ENCODE measurements at regions not wholly inside any gene's neighbourhood (a gene's known extent, or its start where the extent isn't known, plus 50 kb on each side); places are given as distances from the start of the nearest gene placed in this dataset.

DNA sequence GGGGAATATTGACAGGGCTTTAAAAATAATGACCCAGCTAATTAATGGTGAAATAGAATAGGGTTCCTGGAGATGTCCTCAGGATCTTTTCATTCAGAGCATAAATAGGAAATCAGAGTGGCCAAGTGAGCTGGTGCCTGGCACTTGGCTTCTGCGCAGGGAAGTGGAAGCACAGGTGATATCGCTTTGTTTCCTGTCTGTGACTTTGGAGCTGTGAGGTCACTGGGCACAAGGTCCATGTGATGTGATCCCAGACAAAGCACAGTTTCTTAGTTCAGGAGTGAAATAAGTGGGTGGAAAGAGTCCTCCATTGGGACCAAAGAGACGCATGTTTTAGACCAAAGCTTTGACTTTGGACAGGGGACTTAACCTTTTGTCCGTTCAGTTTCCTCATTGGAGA, 338.3 kb downstream of the CYRIA start:
- H3K56ac ChIP-seq (replicated peaks; ENCODE audit: insufficient read length, low read depth, low read length), result no peak overlapping the region
- H3K23ac ChIP-seq (ENCODE audit: insufficient read length), result no peak overlapping the region
- H3K9ac ChIP-seq (replicated peaks in 1 of 4; ENCODE audit: extremely low read depth in 1 of 4, low read depth in 3 of 4, low read length in 3 of 4), result no peak overlapping the region
- H2BK20ac ChIP-seq (ENCODE audit: low read length), result no peak overlapping the region
- no peak overlapping the region for H3K27ac ChIP-seq (ENCODE audit: low read depth, low read length)
- no peak overlapping the region for H3K4me2 ChIP-seq (ENCODE audit: insufficient read depth in 1 of 2, low read depth in 2 of 2, low read length in 2 of 2)
- H4K5ac ChIP-seq (ENCODE audit: insufficient read length, low read depth, low read length), result no peak overlapping the region
- no peak overlapping the region for H2BK120ac ChIP-seq (replicated peaks; ENCODE audit: low read depth, low read length)
- no peak overlapping the region for H2BK5ac ChIP-seq (ENCODE audit: low read depth, low read length)
- DNase-seq (ENCODE audit: low read depth in 1 of 2, low spot score in 2 of 2) (no peak), FAIRE-seq (no peak)
- no peak overlapping the region for H4K91ac ChIP-seq (replicated peaks; ENCODE audit: insufficient read length, low read length)
- 86% methylated on average over 4 of the region's 4 CpGs; no CpG with 5 or more reads in 1 of the 2 experiments for WGBS, 2 experiments (ENCODE audit: extremely low coverage in 1 of 2, insufficient coverage in 1 of 2, insufficient read length in 1 of 2, insufficient replicate concordance in 2 of 2, low coverage in 1 of 2, low lambda C conversion rate in 2 of 2, missing lambda C conversion rate in 1 of 2)
- no peak overlapping the region for H2BK12ac ChIP-seq (ENCODE audit: low read depth, low read length)
- CTCF ChIA-PET (ENCODE audit: partially characterized antibody), result interaction anchor here (0.8 to 2.0 kb wide), 9 partner anchors 34 to 690 kb away, joined by 3 to 6 read pairs (median 4); no protein-coding TSS in a partner anchor
- H4K8ac ChIP-seq (ENCODE audit: extremely low read depth, insufficient read depth, low read length), result no peak overlapping the region
- H3K18ac ChIP-seq (ENCODE audit: extremely low read depth, low read length), result no peak overlapping the region
- H3K9me3 ChIP-seq (ENCODE audit: insufficient read depth in 2 of 2, low read depth in 1 of 2, low read length in 1 of 2), result no peaks in the 10 kb centered on the region
- H3K36me3 ChIP-seq (ENCODE audit: control insufficient read depth in 2 of 4, insufficient read depth in 4 of 4, low read length in 3 of 4), result no peaks in the 10 kb centered on the region
- no peaks in the 10 kb centered on the region for H3K79me2 ChIP-seq (ENCODE audit: control insufficient read depth in 1 of 2, insufficient read depth in 2 of 2, low read length in 2 of 2)
- POLR2A ChIA-PET (ENCODE audit: partially characterized antibody), result no interaction called here
- H3K79me1 ChIP-seq (ENCODE audit: low read depth, low read length), result no peaks in the 10 kb centered on the region
- no peak overlapping the region for H2AFZ ChIP-seq (ENCODE audit: low read length)
- no peak for TF ChIP-seq TEAD4 (IDR thresholded peaks at IDR 0.05; ENCODE audit: low read depth, low read length)
- no peaks in the 10 kb centered on the region; the same call in 1 of the 2 replicates for H3K23me2 ChIP-seq (ENCODE audit: low read depth, low read length)
- H3K4me3 ChIP-seq (ENCODE audit: extremely low read depth in 1 of 4, insufficient read depth in 2 of 4, low read depth in 3 of 4, low read length in 4 of 4), result no peak overlapping the region
- H4K20me1 ChIP-seq (replicated peaks in 1 of 2; ENCODE audit: control insufficient read depth in 1 of 2, insufficient read depth in 2 of 2, low read length in 2 of 2), result no peaks in the 10 kb centered on the region
- H3K4me1 ChIP-seq (replicated peaks in 1 of 4; ENCODE audit: control insufficient read depth in 3 of 4, insufficient read depth in 4 of 4, low read length in 3 of 4), result peaks cover 9 to 16% (median 12%) of the 10 kb centered on the region in 4 experiments
- H2AK5ac ChIP-seq (ENCODE audit: low read depth, low read length), result no peak overlapping the region
- H3K27me3 ChIP-seq (replicated peaks in 1 of 4; ENCODE audit: control insufficient read depth in 3 of 4, extremely low read depth in 1 of 4, insufficient read depth in 3 of 4, low read length in 3 of 4), result 0 out of 7 replicates have a peak, but pooled peaks cover 0 to 3% (median 1%) of the 10 kb centered on the region in 4 experiments
- H3K14ac ChIP-seq (ENCODE audit: insufficient read length), result no peak overlapping the region
- H3K4ac ChIP-seq (replicated peaks; ENCODE audit: insufficient read length, low read depth, low read length), result no peak overlapping the region
- H2BK15ac ChIP-seq (ENCODE audit: low read length), result no peak overlapping the region

Data from H1 (cell line).